Glutamatergic neuron (in vitro differentiated cells): ENCODE measurements at regions not wholly inside any gene's neighbourhood (a gene's known extent, or its start where the extent isn't known, plus 50 kb on each side); places are given as distances from the start of the nearest gene placed in this dataset.

ENCODE experiments used
- DNase-seq: peaks from one replicate; pipeline ENCODE4 v3.0.0; 2022
- H3K27ac Mint-ChIP-seq: one replicate; pipeline ENCODE4 v1.8.0; 2020; ENCODE audit warnings: mild to moderate bottlenecking, mixed read lengths, inconsistent platforms; ENCODE audit not compliant: unreplicated experiment
- H3K27me3 Mint-ChIP-seq: one replicate; pipeline ENCODE4 v1.8.0; 2020; ENCODE audit warnings: mild to moderate bottlenecking, moderate library complexity, mixed read lengths, inconsistent platforms; ENCODE audit not compliant: unreplicated experiment
- H3K36me3 Mint-ChIP-seq: one replicate; pipeline ENCODE4 v1.8.0; 2020; ENCODE audit warnings: mild to moderate bottlenecking, mixed read lengths, inconsistent platforms; ENCODE audit not compliant: unreplicated experiment
- H3K4me1 Mint-ChIP-seq: one replicate; pipeline ENCODE4 v1.8.0; 2020; ENCODE audit warnings: mild to moderate bottlenecking, low read depth, mixed read lengths, inconsistent platforms; ENCODE audit not compliant: unreplicated experiment
- H3K4me3 Mint-ChIP-seq: one replicate; pipeline ENCODE4 v1.8.0; 2020; ENCODE audit warnings: mild to moderate bottlenecking, mixed read lengths, inconsistent platforms; ENCODE audit not compliant: unreplicated experiment
- H3K9me3 Mint-ChIP-seq: one replicate; pipeline ENCODE4 v1.8.0; 2020; ENCODE audit warnings: mild to moderate bottlenecking, moderate library complexity, mixed read lengths, inconsistent platforms; ENCODE audit not compliant: unreplicated experiment
- CTCF ChIP-seq: fragments of 200-600 bp; sonication (generic); IDR thresholded peaks from one replicate; pipeline ENCODE4 v1.5.0; 2021; ENCODE audit not compliant: partially characterized antibody, unreplicated experiment

- H3K27ac Mint-ChIP-seq = no peak overlapping the region
- DNase-seq = no peak
Measured at GRCh38 chr13:110779022-110779421, 65.5 kb downstream of the ING1 start.

GRCh38 chr13:110780422-110780821 is 66.9 kb downstream of the ING1 start:
- Mint-ChIP-seq H3K9me3 (peaks cover 1% of the 10 kb centered on the region), H3K36me3 (peaks cover 16% of the 10 kb centered on the region), H3K4me3 (no peak overlapping the region), H3K27me3 (peaks cover 3% of the 10 kb centered on the region), H3K4me1 (no peaks in the 10 kb centered on the region), H3K27ac (no peak overlapping the region)
- TF ChIP-seq CTCF = no peak
- DNase-seq = no peak

More at GRCh38 chr13:110779022-110779421, 65.5 kb downstream of the ING1 start:
- Mint-ChIP-seq H3K4me1 (no peaks in the 10 kb centered on the region), H3K9me3 (peaks cover 3% of the 10 kb centered on the region), H3K36me3 (peaks cover 16% of the 10 kb centered on the region), H3K27me3 (peaks cover 2% of the 10 kb centered on the region), H3K4me3 (no peak overlapping the region)
- no peak for TF ChIP-seq CTCF

GRCh38 chr13:110782185-110782584 is 68.7 kb downstream of the ING1 start:
- no peak overlapping the region for H3K27ac Mint-ChIP-seq
- H3K4me1 Mint-ChIP-seq = no peaks in the 10 kb centered on the region
- peaks cover 5% of the 10 kb centered on the region for H3K27me3 Mint-ChIP-seq
- H3K36me3 Mint-ChIP-seq = peaks cover 26% of the 10 kb centered on the region
- no peak for TF ChIP-seq CTCF
- no peak overlapping the region for H3K4me3 Mint-ChIP-seq
- peaks cover 1% of the 10 kb centered on the region for H3K9me3 Mint-ChIP-seq
- DNase-seq = no peak

- no peaks in the 10 kb centered on the region for H3K4me1 Mint-ChIP-seq
- no peak overlapping the region for H3K27ac Mint-ChIP-seq
- H3K9me3 Mint-ChIP-seq = peaks cover 4% of the 10 kb centered on the region
- H3K4me3 Mint-ChIP-seq = no peak overlapping the region
- H3K36me3 Mint-ChIP-seq = peaks cover 26% of the 10 kb centered on the region
- TF ChIP-seq CTCF = no peak
- peaks cover 5% of the 10 kb centered on the region for H3K27me3 Mint-ChIP-seq
- no peak for DNase-seq
Measured at GRCh38 chr13:110784704-110785103, 71.2 kb downstream of the ING1 start.

GRCh38 chr13:110788778-110789177 is 75.3 kb downstream of the ING1 start:
- no peak for DNase-seq
- TF ChIP-seq CTCF = no peak
- Mint-ChIP-seq H3K36me3 (peaks cover 22% of the 10 kb centered on the region), H3K27ac (no peak overlapping the region), H3K27me3 (peaks cover 3% of the 10 kb centered on the region), H3K4me3 (no peak overlapping the region), H3K4me1 (no peaks in the 10 kb centered on the region), H3K9me3 (peaks cover 3% of the 10 kb centered on the region)
